Gastroesophageal sphincter (tissue), 4 donors: ENCODE measurements at regions not wholly inside any gene's neighbourhood (a gene's known extent, or its start where the extent isn't known, plus 50 kb on each side); places are given as distances from the start of the nearest gene placed in this dataset.

ENCODE experiments used
- ATAC-seq: fragments of 150-250 bp; one replicate; pipeline ENCODE4 v1.9.1; 2016; ENCODE audit warnings: mild to moderate bottlenecking, moderate library complexity
- H3K27ac ChIP-seq, 4 donors: fragments of 200-600 bp; sonication (generic) in 3 of 4; 1 replicate in 3 of 4; 2 replicates in 1 of 4; pipeline ENCODE4 v1.5.1; 2016 to 2019
- H3K27me3 ChIP-seq: fragments of 200-600 bp; sonication (generic); one replicate; pipeline ENCODE4 v1.5.1; 2019
- H3K36me3 ChIP-seq, 2 donors: fragments of 200-600 bp; sonication (generic); one replicate each; pipeline ENCODE4 v1.5.1; 2019; ENCODE audit warnings: control low read depth in 1 of 2
- H3K4me1 ChIP-seq, 3 donors: fragments of 200-600 bp; sonication (generic); 1 replicate in 2 of 3; 2 replicates in 1 of 3; pipeline ENCODE4 v1.5.1; 2016 to 2019; ENCODE audit warnings: control low read depth in 2 of 3
- H3K4me3 ChIP-seq, 2 donors: fragments of 200-600 bp; sonication (generic); one replicate each; pipeline ENCODE4 v1.5.1; 2019; ENCODE audit warnings: mild to moderate bottlenecking in 1 of 2, moderate library complexity in 1 of 2
- H3K9me3 ChIP-seq, 3 donors: fragments of 200-600 bp; sonication (generic); one replicate each; pipeline ENCODE4 v1.5.1; 2017 to 2019; ENCODE audit warnings: control low read depth in 2 of 3
- EP300 ChIP-seq: sonication (generic); formaldehyde crosslinking; IDR thresholded peaks from one replicate; pipeline ENCODE4 v1.6.1; 2017; ENCODE audit warnings: antibody characterized with exemption, mild to moderate bottlenecking
- POLR2A ChIP-seq, 2 donors: fragments of 450-650 bp; IDR thresholded peaks; one replicate each; pipeline ENCODE4 v1.6.1; 2017; ENCODE audit warnings: antibody characterized with exemption in 2 of 2, mild to moderate bottlenecking in 2 of 2, moderate library complexity in 1 of 2
- POLR2AphosphoS5 ChIP-seq: sonication (generic); formaldehyde crosslinking; IDR thresholded peaks from one replicate; pipeline ENCODE4 v1.6.1; 2017; ENCODE audit warnings: antibody characterized with exemption
- WGBS, 2 donors: methylation state at CpG; one replicate each; pipeline ENCODE4 v1.1.5; 2018; ENCODE audit warnings: low coverage in 1 of 2; 5-methylcytosine and 5-hydroxymethylcytosine counted together
- TF ChIP-seq, protein P1 (sequence below), 4 experiments: fragments of 200-600 bp in 2 of 4; fragments of 450-650 bp in 2 of 4; sonication (generic) in 1 of 4; IDR thresholded peaks; one replicate each; pipeline ENCODE4 v1.5.1; 2017 to 2019; ENCODE audit warnings: antibody characterized with exemption in 4 of 4, mild to moderate bottlenecking in 2 of 4, moderate library complexity in 2 of 4

DNA sequence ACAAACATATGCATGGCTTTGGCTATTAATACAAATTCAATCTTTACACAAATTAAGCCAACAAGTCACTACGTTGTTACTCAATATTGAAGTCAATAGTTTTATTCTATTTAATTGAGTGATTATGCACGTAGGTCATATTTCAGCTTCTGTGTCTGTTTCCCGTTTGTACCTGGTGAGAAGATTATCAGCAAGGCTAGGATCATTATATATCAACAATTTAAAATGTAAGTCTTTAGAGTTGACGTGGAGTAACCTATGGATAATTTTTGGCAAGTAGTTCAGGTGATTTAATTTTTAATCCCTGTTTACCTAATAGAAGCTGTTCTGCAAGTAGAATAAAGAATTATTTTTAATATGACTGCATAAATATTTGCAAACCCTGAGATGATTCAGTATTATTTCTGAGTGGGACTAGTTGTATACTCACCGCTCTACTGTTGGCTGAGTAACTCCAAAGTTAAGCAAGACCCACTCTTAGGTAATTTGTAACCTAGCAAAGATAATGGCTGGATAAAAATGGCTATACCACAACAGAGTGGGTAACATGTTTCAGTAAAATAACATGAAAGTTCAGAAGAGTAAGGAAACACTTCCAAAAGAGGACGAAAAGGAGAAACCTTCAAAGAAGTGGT, 161.0 kb downstream of the HGF start:
- WGBS, 2 donors = 73 to 81% methylated on average over 6 of the region's 6 CpGs

DNA sequence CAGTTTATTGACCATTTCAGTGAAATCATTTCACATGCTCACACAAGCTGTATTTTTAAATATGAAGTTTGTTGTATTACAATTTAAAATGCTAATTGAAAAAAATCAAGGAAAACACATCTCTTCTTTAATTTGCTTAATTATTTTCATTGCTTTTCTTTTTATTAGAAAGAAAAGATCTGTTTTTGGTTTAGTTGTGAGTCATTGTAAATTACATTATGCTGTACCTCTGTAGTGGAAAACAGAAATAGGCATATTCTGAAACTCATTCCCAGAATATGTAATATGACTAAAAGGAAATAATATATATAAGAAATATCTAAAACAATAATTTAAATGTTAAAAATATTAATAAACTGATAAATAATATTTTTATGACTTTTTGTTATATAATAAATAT, 161.9 kb downstream of the HGF start:
- TF ChIP-seq, protein P1, sequence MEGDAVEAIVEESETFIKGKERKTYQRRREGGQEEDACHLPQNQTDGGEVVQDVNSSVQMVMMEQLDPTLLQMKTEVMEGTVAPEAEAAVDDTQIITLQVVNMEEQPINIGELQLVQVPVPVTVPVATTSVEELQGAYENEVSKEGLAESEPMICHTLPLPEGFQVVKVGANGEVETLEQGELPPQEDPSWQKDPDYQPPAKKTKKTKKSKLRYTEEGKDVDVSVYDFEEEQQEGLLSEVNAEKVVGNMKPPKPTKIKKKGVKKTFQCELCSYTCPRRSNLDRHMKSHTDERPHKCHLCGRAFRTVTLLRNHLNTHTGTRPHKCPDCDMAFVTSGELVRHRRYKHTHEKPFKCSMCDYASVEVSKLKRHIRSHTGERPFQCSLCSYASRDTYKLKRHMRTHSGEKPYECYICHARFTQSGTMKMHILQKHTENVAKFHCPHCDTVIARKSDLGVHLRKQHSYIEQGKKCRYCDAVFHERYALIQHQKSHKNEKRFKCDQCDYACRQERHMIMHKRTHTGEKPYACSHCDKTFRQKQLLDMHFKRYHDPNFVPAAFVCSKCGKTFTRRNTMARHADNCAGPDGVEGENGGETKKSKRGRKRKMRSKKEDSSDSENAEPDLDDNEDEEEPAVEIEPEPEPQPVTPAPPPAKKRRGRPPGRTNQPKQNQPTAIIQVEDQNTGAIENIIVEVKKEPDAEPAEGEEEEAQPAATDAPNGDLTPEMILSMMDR (IDR thresholded peaks at IDR 0.05) = no peak
- TF ChIP-seq POLR2A (IDR thresholded peaks at IDR 0.05) (no peak), POLR2AphosphoS5 (no peak), EP300 (no peak)
- no peak overlapping the region for H3K27ac ChIP-seq
- no peaks in the 10 kb centered on the region for H3K27me3 ChIP-seq
- H3K4me1 ChIP-seq = no peaks in the 10 kb centered on the region
- no peaks in the 10 kb centered on the region for H3K36me3 ChIP-seq
- H3K4me3 ChIP-seq = no peak overlapping the region
- H3K9me3 ChIP-seq = no peaks in the 10 kb centered on the region
- ATAC-seq = no peak

More for the DNA sequence above, 161.0 kb downstream of the HGF start:
- no peak for ATAC-seq
- Histone ChIP-seq H3K27me3 (no peaks in the 10 kb centered on the region), H3K36me3 (no peaks in the 10 kb centered on the region), H3K4me3 (no peak overlapping the region), H3K27ac (no peak overlapping the region), H3K4me1 (no peaks in the 10 kb centered on the region), H3K9me3 (no peaks in the 10 kb centered on the region)
- TF ChIP-seq POLR2A (IDR thresholded peaks at IDR 0.05) = no peak
- no peak for TF ChIP-seq EP300
- TF ChIP-seq, protein P1 (IDR thresholded peaks at IDR 0.05) = no peak
- no peak for TF ChIP-seq POLR2AphosphoS5

DNA sequence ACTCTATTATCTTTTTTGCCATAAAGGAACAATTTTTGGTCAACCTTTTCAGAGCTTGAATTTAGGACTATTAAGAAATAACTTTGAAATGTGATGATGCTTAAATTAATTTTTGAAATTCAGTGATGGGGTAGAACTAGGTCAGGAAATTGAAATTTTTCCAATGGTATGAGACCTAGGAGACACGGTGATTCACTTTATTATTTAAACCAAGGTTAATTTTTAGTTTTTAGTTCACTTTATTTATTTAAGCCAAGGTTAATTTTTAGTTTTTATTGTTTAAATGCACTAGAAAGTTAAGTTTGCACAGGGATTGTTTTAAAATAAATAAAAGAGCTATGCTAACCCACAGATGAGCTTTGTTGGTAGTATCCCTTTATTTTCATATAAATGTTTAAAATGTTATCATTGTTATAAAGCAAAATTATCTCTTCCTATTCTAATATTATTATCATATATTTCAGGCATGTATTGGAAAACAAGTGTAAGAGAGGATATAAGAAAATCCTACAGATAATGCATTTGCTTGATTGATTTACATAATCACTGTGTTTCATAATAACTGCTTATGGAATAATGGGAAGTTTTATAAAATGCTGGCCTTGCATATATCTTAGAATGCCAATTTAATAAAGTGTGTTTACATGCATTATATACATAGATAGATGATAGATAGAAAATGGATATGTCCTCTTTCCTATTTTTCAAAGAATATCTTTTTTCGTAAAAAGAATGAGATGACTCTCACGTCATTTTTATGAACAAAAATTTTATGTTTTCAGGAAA, 163.6 kb downstream of the HGF start:
- no peak for ATAC-seq
- Histone ChIP-seq H3K27me3 (no peaks in the 10 kb centered on the region), H3K27ac (no peak overlapping the region), H3K4me1 (no peaks in the 10 kb centered on the region), H3K4me3 (no peak overlapping the region), H3K36me3 (no peaks in the 10 kb centered on the region), H3K9me3 (no peaks in the 10 kb centered on the region)
- WGBS, 2 donors = 81 to 82% methylated on average over 3 of the region's 3 CpGs
- TF ChIP-seq POLR2AphosphoS5 (no peak), POLR2A (IDR thresholded peaks at IDR 0.05) (no peak), EP300 (no peak)
- TF ChIP-seq, protein P1 (IDR thresholded peaks at IDR 0.05) = no peak

DNA sequence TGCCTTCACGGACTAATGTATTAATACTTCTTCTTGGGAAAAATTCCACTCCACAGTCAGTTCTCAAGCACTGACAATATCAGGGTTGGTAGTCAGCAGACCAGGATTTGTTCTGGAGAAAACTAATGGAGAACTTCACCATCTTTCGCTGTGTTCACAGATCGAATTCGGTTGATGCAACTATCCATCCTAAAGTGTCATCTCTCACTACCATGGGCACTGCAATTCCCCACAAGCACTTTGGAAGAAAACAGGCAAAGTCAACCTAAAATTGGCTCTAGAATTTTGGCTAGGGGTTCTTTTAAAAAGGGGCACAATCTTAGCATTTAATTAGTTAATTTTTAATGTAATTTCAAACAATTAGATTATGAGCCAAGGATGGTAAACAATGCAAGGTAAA, 164.4 kb downstream of the HGF start:
- no peak overlapping the region for H3K27ac ChIP-seq
- H3K9me3 ChIP-seq = no peaks in the 10 kb centered on the region
- TF ChIP-seq POLR2A (IDR thresholded peaks at IDR 0.05) = no peak
- TF ChIP-seq, protein P1 (IDR thresholded peaks at IDR 0.05) = no peak
- TF ChIP-seq POLR2AphosphoS5 = no peak
- TF ChIP-seq EP300 = no peak
- no peaks in the 10 kb centered on the region for H3K4me1 ChIP-seq
- H3K36me3 ChIP-seq = no peaks in the 10 kb centered on the region
- ATAC-seq = no peak
- WGBS, 2 donors = 97 to 100% methylated on average over 1 to 4 of the region's 4 CpGs
- H3K4me3 ChIP-seq = no peak overlapping the region
- H3K27me3 ChIP-seq = no peaks in the 10 kb centered on the region

DNA sequence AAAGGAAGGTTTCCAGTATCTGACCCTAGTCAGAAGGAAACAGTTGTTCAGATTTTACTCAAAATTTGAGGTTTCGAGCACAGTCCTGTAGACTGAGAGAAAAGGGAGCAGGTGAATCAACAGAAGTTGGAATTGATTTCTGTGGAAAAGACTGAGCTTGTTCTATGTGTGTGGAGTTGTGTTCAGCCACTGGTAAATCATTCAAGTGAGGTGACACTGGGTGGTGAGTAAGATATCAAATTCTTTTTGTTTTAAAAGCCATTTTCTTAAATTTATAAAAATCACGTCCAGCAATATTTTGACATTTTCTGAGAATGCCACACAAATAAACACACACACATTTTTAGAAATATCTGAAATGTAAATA, 165.1 kb downstream of the HGF start:
- TF ChIP-seq EP300 (no peak), POLR2AphosphoS5 (no peak), POLR2A (IDR thresholded peaks at IDR 0.05) (no peak)
- TF ChIP-seq, protein P1 (IDR thresholded peaks at IDR 0.05) = no peak
- H3K36me3 ChIP-seq = no peaks in the 10 kb centered on the region
- H3K4me3 ChIP-seq = no peak overlapping the region
- no peak for ATAC-seq
- no peak overlapping the region for H3K27ac ChIP-seq
- no peaks in the 10 kb centered on the region for H3K4me1 ChIP-seq
- 90 to 96% methylated on average over 2 of the region's 2 CpGs for WGBS, 2 donors
- no peaks in the 10 kb centered on the region for H3K9me3 ChIP-seq
- no peaks in the 10 kb centered on the region for H3K27me3 ChIP-seq
